H9 (cell line): ENCODE measurements at regions not wholly inside any gene's neighbourhood (a gene's known extent, or its start where the extent isn't known, plus 50 kb on each side); places are given as distances from the start of the nearest gene placed in this dataset.

Source experiments
- DNase-seq: peaks from one replicate; pipeline ENCODE4 v3.0.0-alpha.2; 2017
- H2AFZ ChIP-seq: one replicate; pipeline ENCODE4 v1.6.1; 2013; ENCODE audit warnings: mild to moderate bottlenecking, low read length, control low read depth, moderate library complexity
- H2AK5ac ChIP-seq: 2 replicates; pipeline ENCODE4 v1.6.1; 2013; ENCODE audit warnings: low read length, control low read depth, mixed read lengths; ENCODE audit not compliant: insufficient read length
- H2BK120ac ChIP-seq: one replicate; pipeline ENCODE4 v1.6.1; 2013; ENCODE audit warnings: low read depth, mild to moderate bottlenecking, low read length, control low read depth, inconsistent platforms; ENCODE audit not compliant: poor library complexity, severe bottlenecking
- H2BK12ac ChIP-seq: 2 replicates; pipeline ENCODE4 v1.6.1; 2013; ENCODE audit warnings: low read length, control low read depth, mixed read lengths, low read depth; ENCODE audit not compliant: insufficient read length
- H2BK15ac ChIP-seq: 2 replicates; pipeline ENCODE4 v1.6.1; 2013; ENCODE audit warnings: low read depth, low read length, control low read depth
- H2BK20ac ChIP-seq: one replicate; pipeline ENCODE4 v1.6.1; 2013; ENCODE audit warnings: low read depth, mild to moderate bottlenecking, low read length, control low read depth, inconsistent platforms; ENCODE audit not compliant: poor library complexity, severe bottlenecking
- H2BK5ac ChIP-seq: 2 replicates; pipeline ENCODE4 v1.6.1; 2013; ENCODE audit warnings: low read length, control low read depth, mixed read lengths; ENCODE audit not compliant: insufficient read length
- H3K14ac ChIP-seq: 2 replicates; pipeline ENCODE4 v1.6.1; 2013; ENCODE audit warnings: low read length, control low read depth; ENCODE audit not compliant: insufficient read depth
- H3K18ac ChIP-seq: 2 replicates; pipeline ENCODE4 v1.6.1; 2013; ENCODE audit warnings: low read depth, mild to moderate bottlenecking, mixed read lengths, low read length, control low read depth; ENCODE audit not compliant: insufficient read length
- H3K23ac ChIP-seq: 2 replicates; pipeline ENCODE4 v1.6.1; 2013; ENCODE audit warnings: low read length, control low read depth, mixed read lengths, low read depth; ENCODE audit not compliant: insufficient read length
- H3K23me2 ChIP-seq: 2 replicates; pipeline ENCODE4 v1.6.1; 2013; ENCODE audit warnings: low read depth, mild to moderate bottlenecking, mixed read lengths, low read length, control low read depth; ENCODE audit not compliant: insufficient read length, poor library complexity, severe bottlenecking
- H3K27ac ChIP-seq: 2 replicates; pipeline ENCODE4 v1.5.1; 2013; ENCODE audit warnings: low read length, control low read depth, mixed read lengths, low read depth; ENCODE audit not compliant: insufficient read length
- H3K27me3 ChIP-seq: 2 replicates; pipeline ENCODE4 v1.6.1; 2013; ENCODE audit warnings: low read length, control low read depth, inconsistent platforms; ENCODE audit not compliant: insufficient read depth
- H3K4ac ChIP-seq: 2 replicates; pipeline ENCODE4 v1.6.1; 2013; ENCODE audit warnings: low read depth, mild to moderate bottlenecking, control low read depth, inconsistent platforms, low read length, moderate library complexity
- H3K4me1 ChIP-seq: 2 replicates; pipeline ENCODE4 v1.6.1; 2013; ENCODE audit warnings: low read length, control low read depth, inconsistent platforms; ENCODE audit not compliant: insufficient read depth
- H3K4me2 ChIP-seq: 2 replicates; pipeline ENCODE4 v1.6.1; 2013; ENCODE audit warnings: low read length, control low read depth, mixed read lengths; ENCODE audit not compliant: insufficient read length, insufficient read depth
- H3K56ac ChIP-seq: 2 replicates; pipeline ENCODE4 v1.6.1; 2013; ENCODE audit warnings: low read depth, mild to moderate bottlenecking, mixed read lengths, low read length, control low read depth; ENCODE audit not compliant: insufficient read length
- H3K79me1 ChIP-seq: 2 replicates; pipeline ENCODE4 v1.6.1; 2013; ENCODE audit warnings: low read depth, mild to moderate bottlenecking, moderate library complexity, low read length, control low read depth, inconsistent platforms; ENCODE audit not compliant: insufficient read depth, poor library complexity, severe bottlenecking
- H3K79me2 ChIP-seq: 2 replicates; pipeline ENCODE4 v1.6.1; 2013; ENCODE audit warnings: low read length, control low read depth, inconsistent platforms; ENCODE audit not compliant: insufficient read depth
- H3K9ac ChIP-seq: 2 replicates; pipeline ENCODE4 v1.6.1; 2013; ENCODE audit warnings: low read length, control low read depth, mixed read lengths; ENCODE audit not compliant: insufficient read length; ENCODE audit errors: extremely low read depth
- H3K9me3 ChIP-seq: one replicate; pipeline ENCODE4 v1.6.1; 2013; ENCODE audit warnings: low read depth, low read length, inconsistent platforms; ENCODE audit not compliant: control insufficient read depth
- H3T11ph ChIP-seq: one replicate; pipeline ENCODE4 v1.6.1; 2013; ENCODE audit warnings: mild to moderate bottlenecking, low read length, control low read depth, inconsistent platforms
- H4K20me1 ChIP-seq: one replicate; pipeline ENCODE4 v1.6.1; 2013; ENCODE audit not compliant: control insufficient read depth, insufficient read length, insufficient read depth
- H4K5ac ChIP-seq: 2 replicates; pipeline ENCODE4 v1.6.1; 2013; ENCODE audit warnings: low read depth, mild to moderate bottlenecking, mixed read lengths, low read length, control low read depth; ENCODE audit not compliant: insufficient read length
- H4K8ac ChIP-seq: replicated peaks from 2 replicates; pipeline ENCODE4 v1.6.1; 2013; ENCODE audit warnings: low read length, control low read depth, mixed read lengths, low read depth; ENCODE audit not compliant: insufficient read length
- H4K91ac ChIP-seq: 2 replicates; pipeline ENCODE4 v1.6.1; 2013; ENCODE audit warnings: low read depth, mild to moderate bottlenecking, moderate library complexity, mixed read lengths, low read length, control low read depth; ENCODE audit not compliant: insufficient read length
- H3K27ac Mint-ChIP-seq, 3 experiments: 2 replicates in 2 of 3; 3 replicates in 1 of 3; pipeline ENCODE4 v1.8.0; 2020 to 2021; ENCODE audit warnings: mixed read lengths in 3 of 3, mild to moderate bottlenecking in 1 of 3, moderate library complexity in 1 of 3
- H3K27me3 Mint-ChIP-seq: 2 replicates; pipeline ENCODE4 v1.8.0; 2021; ENCODE audit warnings: low read depth, mild to moderate bottlenecking, moderate library complexity, mixed read lengths
- H3K36me3 Mint-ChIP-seq, 3 experiments: 2 replicates in 2 of 3; 3 replicates in 1 of 3; pipeline ENCODE4 v1.8.0; 2020 to 2021; ENCODE audit warnings: low read depth in 3 of 3, mixed read lengths in 3 of 3; ENCODE audit not compliant: insufficient read depth in 1 of 3
- H3K4me1 Mint-ChIP-seq, 2 experiments: 2 replicates each; pipeline ENCODE4 v1.8.0; 2020; ENCODE audit warnings: mixed read lengths in 2 of 2
- H3K4me3 Mint-ChIP-seq, 2 experiments: 2 replicates in 1 of 2; 3 replicates in 1 of 2; pipeline ENCODE4 v1.8.0; 2020 to 2021; ENCODE audit warnings: mild to moderate bottlenecking in 2 of 2, mixed read lengths in 2 of 2, moderate library complexity in 1 of 2
- H3K9me3 Mint-ChIP-seq, 2 experiments: 2 replicates in 1 of 2; 3 replicates in 1 of 2; pipeline ENCODE4 v1.8.0; 2020; ENCODE audit warnings: mild to moderate bottlenecking in 2 of 2, mixed read lengths in 2 of 2, moderate library complexity in 1 of 2
- TF ChIP-seq, protein P1 (sequence below): fragments of 200-600 bp; sonication (generic); conservative IDR thresholded peaks from 3 replicates; pipeline ENCODE4 v1.8.0; 2021; ENCODE audit warnings: antibody characterized with exemption, mild to moderate bottlenecking

DNA sequence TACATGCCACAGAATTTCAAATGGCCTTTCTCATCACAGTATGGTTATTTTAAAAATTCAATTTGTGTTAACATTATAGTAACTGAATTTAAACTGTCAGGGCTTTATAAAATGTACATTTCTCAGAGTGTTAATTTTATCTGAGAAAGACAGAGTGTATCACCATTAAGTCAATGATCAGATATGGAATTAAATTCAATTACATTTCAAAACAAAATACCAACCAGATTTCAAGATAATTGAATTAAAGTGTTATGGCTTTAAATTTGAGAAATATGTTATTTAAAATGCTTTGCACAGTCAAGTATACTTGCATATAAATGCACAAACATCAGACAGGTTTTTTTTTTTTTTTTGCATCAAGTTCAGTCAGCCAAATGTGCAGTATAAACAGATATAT is 1574.4 kb downstream of the BRINP3 start:
- Histone ChIP-seq H3K56ac (no peak overlapping the region), H2BK120ac (no peak overlapping the region), H2BK20ac (no peak overlapping the region), H3K9ac (no peak overlapping the region), H3T11ph (no peak overlapping the region), H2BK5ac (no peak overlapping the region), H2BK15ac (no peak overlapping the region), H3K4me2 (no peak overlapping the region), H3K14ac (no peak overlapping the region), H3K4ac (no peak overlapping the region), H3K18ac (no peak overlapping the region), H4K20me1 (no peaks in the 10 kb centered on the region), H3K79me2 (no peaks in the 10 kb centered on the region), H4K91ac (no peak overlapping the region), H4K5ac (no peak overlapping the region), H4K8ac (no peak overlapping the region), H3K23ac (no peak overlapping the region), H3K23me2 (no peaks in the 10 kb centered on the region), H2BK12ac (no peak overlapping the region), H3K27me3 (no peaks in the 10 kb centered on the region), H3K9me3 (no peaks in the 10 kb centered on the region), H3K27ac (no peak overlapping the region), H2AFZ (no peak overlapping the region), H3K4me1 (peaks cover 3% of the 10 kb centered on the region), H3K79me1 (no peaks in the 10 kb centered on the region), H2AK5ac (no peak overlapping the region)
- TF ChIP-seq, protein P1, sequence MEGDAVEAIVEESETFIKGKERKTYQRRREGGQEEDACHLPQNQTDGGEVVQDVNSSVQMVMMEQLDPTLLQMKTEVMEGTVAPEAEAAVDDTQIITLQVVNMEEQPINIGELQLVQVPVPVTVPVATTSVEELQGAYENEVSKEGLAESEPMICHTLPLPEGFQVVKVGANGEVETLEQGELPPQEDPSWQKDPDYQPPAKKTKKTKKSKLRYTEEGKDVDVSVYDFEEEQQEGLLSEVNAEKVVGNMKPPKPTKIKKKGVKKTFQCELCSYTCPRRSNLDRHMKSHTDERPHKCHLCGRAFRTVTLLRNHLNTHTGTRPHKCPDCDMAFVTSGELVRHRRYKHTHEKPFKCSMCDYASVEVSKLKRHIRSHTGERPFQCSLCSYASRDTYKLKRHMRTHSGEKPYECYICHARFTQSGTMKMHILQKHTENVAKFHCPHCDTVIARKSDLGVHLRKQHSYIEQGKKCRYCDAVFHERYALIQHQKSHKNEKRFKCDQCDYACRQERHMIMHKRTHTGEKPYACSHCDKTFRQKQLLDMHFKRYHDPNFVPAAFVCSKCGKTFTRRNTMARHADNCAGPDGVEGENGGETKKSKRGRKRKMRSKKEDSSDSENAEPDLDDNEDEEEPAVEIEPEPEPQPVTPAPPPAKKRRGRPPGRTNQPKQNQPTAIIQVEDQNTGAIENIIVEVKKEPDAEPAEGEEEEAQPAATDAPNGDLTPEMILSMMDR: no peak
- no peaks in the 10 kb centered on the region for H3K36me3 Mint-ChIP-seq
- H3K4me3 Mint-ChIP-seq: no peak overlapping the region
- no peaks in the 10 kb centered on the region for H3K27me3 Mint-ChIP-seq
- no peak overlapping the region for H3K27ac Mint-ChIP-seq
- no peaks in the 10 kb centered on the region for H3K9me3 Mint-ChIP-seq
- DNase-seq: no peak
- H3K4me1 Mint-ChIP-seq: peaks cover 5% of the 10 kb centered on the region in 2 experiments; a peak in 2 of 4 replicates
